ENCODE measurements at regions not wholly inside any gene's neighbourhood (a gene's known extent, or its start where the extent isn't known, plus 50 kb on each side); places are given as distances from the start of the nearest gene placed in this dataset.

GRCh38 chr7:92889081-92889480 lies 52.7 kb upstream of the CDK6 start:
- TF ChIP-seq CTCF (IDR thresholded peaks at IDR 0.05) (no peak), POLR2AphosphoS5 (IDR thresholded peaks at IDR 0.05) (no peak), POLR2A (IDR thresholded peaks at IDR 0.05) (no peak), EP300 (IDR thresholded peaks at IDR 0.05) (no peak)

Measured in stomach (tissue), 4 donors.